Ovary (tissue), 7 donors: ENCODE measurements at regions not wholly inside any gene's neighbourhood (a gene's known extent, or its start where the extent isn't known, plus 50 kb on each side); places are given as distances from the start of the nearest gene placed in this dataset.
A peak's percentile ranks its signal among the peaks of the same experiment; 100 is the strongest.

Experiments
- DNase-seq, 5 donors: peaks; one replicate each; pipeline ENCODE4 v3.0.0-alpha.2; 2019 to 2020
- H3K27ac ChIP-seq, 2 donors: fragments of 200-600 bp; one replicate each; pipeline versions ENCODE4 v1.5.1 to v1.8.0; 2019 to 2022
- H3K27me3 ChIP-seq: fragments of 200-600 bp; one replicate; pipeline ENCODE4 v1.8.0; 2022
- H3K36me3 ChIP-seq: fragments of 200-600 bp; sonication (generic); one replicate; pipeline ENCODE4 v1.5.1; 2019
- H3K4me1 ChIP-seq: one replicate; pipeline ENCODE4 v1.8.1; 2013; ENCODE audit warnings: mild to moderate bottlenecking, moderate library complexity; ENCODE audit not compliant: insufficient read depth
- H3K4me3 ChIP-seq: fragments of 200-600 bp; sonication (generic); one replicate; pipeline ENCODE4 v1.5.1; 2017
- H3K9me3 ChIP-seq, 2 donors: fragments of 200-600 bp in 1 of 2; sonication (generic) in 1 of 2; one replicate each; pipeline versions ENCODE4 v1.5.1 to v1.8.1; 2013 to 2019; ENCODE audit warnings: mild to moderate bottlenecking in 1 of 2, moderate library complexity in 1 of 2
- EP300 ChIP-seq: sonication (generic); formaldehyde crosslinking; IDR thresholded peaks from one replicate; pipeline ENCODE4 v1.6.1; 2017; ENCODE audit warnings: antibody characterized with exemption
- POLR2A ChIP-seq: fragments of 450-650 bp; IDR thresholded peaks from one replicate; pipeline ENCODE4 v1.6.1; 2017; ENCODE audit warnings: antibody characterized with exemption, mild to moderate bottlenecking, moderate library complexity
- WGBS, 3 donors: extraction: QIAGEN DNeasy Blood & Tissue Kit in 1 of 3; methylation state at CpG; one replicate each; pipeline versions ENCODE4 v1.1.5 to v1.1.7; 2013 to 2017; 5-methylcytosine and 5-hydroxymethylcytosine counted together
- intact Hi-C, 4 donors: fragments of 100-400 bp; cut with DNase I; formaldehyde crosslinking; loops; one replicate each; pipeline versions ENCODE4 v1.11.0 to v1.15.1; 2022 to 2023
- TF ChIP-seq, protein P1 (sequence below), 3 donors: fragments of 450-650 bp in 2 of 3; fragments of 200-600 bp in 1 of 3; IDR thresholded peaks; one replicate each; pipeline versions ENCODE4 v1.5.1 to v1.8.0; 2016 to 2022; ENCODE audit warnings: antibody characterized with exemption in 3 of 3, mild to moderate bottlenecking in 1 of 3
- donor health status: DM: no; HTN: no; CAD: no; lungs with moderate emphysema.
- donor health status: DM: no; HTN: no; CAD: no.
- donor health status: Bipolar disorder and iron deficiency.
- donor health status: DM: no; HTN: no; CAD: no.
- donor health status: DM: yes; HTN: yes; CAD: no.

DNA sequence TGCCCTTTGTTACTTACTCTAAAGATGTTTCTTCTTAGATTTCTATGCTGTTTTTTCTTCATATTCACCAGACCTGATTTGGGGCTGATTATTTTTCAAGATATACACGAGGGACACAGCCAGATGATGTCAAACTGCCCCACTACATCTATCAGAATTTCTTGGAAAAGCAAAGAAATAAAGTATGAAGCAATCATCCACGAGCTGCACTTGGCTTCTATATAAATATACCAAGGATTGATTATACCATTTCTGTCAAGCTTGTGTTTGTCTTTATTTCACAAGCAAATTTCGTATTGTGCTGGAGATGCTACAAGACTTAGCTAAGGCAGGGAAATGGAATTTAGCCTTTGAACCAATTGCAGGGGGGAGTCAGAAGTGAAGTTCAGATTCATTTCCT, 715.1 kb upstream of the NR2F2 start:
- intact Hi-C loops = no loop called here
- no peaks in the 10 kb centered on the region for H3K36me3 ChIP-seq
- H3K4me3 ChIP-seq = no peak overlapping the region
- H3K9me3 ChIP-seq = no peaks in the 10 kb centered on the region
- no peaks in the 10 kb centered on the region for H3K27me3 ChIP-seq
- DNase-seq = no peak
- H3K27ac ChIP-seq = no peak overlapping the region
- no peak for TF ChIP-seq EP300
- TF ChIP-seq, protein P1, sequence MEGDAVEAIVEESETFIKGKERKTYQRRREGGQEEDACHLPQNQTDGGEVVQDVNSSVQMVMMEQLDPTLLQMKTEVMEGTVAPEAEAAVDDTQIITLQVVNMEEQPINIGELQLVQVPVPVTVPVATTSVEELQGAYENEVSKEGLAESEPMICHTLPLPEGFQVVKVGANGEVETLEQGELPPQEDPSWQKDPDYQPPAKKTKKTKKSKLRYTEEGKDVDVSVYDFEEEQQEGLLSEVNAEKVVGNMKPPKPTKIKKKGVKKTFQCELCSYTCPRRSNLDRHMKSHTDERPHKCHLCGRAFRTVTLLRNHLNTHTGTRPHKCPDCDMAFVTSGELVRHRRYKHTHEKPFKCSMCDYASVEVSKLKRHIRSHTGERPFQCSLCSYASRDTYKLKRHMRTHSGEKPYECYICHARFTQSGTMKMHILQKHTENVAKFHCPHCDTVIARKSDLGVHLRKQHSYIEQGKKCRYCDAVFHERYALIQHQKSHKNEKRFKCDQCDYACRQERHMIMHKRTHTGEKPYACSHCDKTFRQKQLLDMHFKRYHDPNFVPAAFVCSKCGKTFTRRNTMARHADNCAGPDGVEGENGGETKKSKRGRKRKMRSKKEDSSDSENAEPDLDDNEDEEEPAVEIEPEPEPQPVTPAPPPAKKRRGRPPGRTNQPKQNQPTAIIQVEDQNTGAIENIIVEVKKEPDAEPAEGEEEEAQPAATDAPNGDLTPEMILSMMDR (IDR thresholded peaks at IDR 0.05) = no peak
- no peak for TF ChIP-seq POLR2A
- H3K4me1 ChIP-seq = peaks cover 2% of the 10 kb centered on the region
- 54 to 60% (median 57%) methylated on average over 3 of the region's 3 CpGs for WGBS, 3 donors

DNA sequence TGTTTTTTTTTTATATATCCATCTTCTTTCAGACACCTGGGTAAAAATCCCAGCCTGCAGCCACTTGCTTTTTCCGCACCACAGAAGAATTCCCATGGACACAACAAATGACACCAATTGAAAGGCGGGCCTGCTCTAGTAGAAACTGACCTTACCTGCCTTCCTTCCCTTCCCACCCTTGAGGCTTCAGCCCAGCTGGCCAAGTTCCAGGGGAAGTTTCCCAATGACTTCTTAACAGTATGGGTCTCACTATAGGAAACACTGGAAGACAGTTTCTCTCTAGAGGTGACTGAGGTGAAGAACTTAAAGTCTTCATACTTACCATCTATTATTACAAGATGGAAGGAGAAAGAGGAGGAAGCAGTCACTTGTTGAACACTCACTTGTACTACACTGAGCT, 714.2 kb upstream of the NR2F2 start:
- Histone ChIP-seq H3K27ac (no peak overlapping the region), H3K36me3 (no peaks in the 10 kb centered on the region), H3K4me3 (no peak overlapping the region), H3K9me3 (no peaks in the 10 kb centered on the region), H3K4me1 (peaks cover 2% of the 10 kb centered on the region), H3K27me3 (no peaks in the 10 kb centered on the region)
- DNase-seq = no peak
- TF ChIP-seq EP300 (no peak), POLR2A (no peak)
- TF ChIP-seq, protein P1 (IDR thresholded peaks at IDR 0.05) = no peak
- intact Hi-C loops = no loop called here
- WGBS, 3 donors = 96 to 100% (median 97%) methylated on average over 2 of the region's 2 CpGs

DNA sequence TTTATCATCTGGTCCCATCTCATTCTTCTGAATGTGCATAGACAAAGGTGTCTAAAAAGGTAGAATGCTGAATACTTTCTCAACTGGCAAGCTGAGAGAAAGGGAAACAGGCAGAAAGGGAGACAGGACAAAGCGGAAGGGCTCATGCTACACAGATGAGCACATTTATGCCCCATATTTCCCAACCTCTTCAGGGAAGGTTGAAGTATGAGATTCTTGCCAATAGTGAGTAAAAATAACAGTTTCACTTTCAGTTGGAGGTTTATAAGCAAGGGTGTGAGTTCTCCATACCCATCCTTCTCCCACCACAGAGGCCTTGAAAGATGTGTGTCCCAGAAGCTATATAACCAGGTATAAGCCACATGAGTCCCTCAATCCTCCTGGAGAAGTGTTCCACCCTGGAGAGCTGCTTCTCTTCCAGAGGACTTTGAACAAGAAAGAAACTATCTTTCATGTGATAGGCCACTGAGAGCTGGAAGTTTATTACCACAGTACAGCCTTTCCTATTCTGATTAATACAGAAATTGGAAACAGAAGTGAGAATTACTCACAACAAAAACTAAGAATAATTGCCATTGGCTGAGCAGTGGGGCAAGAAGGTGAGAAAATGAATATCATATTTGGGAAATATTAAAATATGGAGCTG, 709.4 kb upstream of the NR2F2 start:
- no peak for TF ChIP-seq EP300
- TF ChIP-seq, protein P1 (IDR thresholded peaks at IDR 0.05) = no peak
- TF ChIP-seq POLR2A = no peak
- Histone ChIP-seq H3K9me3 (no peaks in the 10 kb centered on the region), H3K27me3 (no peaks in the 10 kb centered on the region), H3K36me3 (no peaks in the 10 kb centered on the region), H3K4me3 (no peak overlapping the region), H3K27ac (no peak overlapping the region), H3K4me1 (no peaks in the 10 kb centered on the region)
- intact Hi-C loops = no loop called here
- WGBS, 3 donors = 92 to 94% (median 94%) methylated on average over 1 of the region's 1 CpG
- DNase-seq = peak in 1 of 5 donors; percentile 32

DNA sequence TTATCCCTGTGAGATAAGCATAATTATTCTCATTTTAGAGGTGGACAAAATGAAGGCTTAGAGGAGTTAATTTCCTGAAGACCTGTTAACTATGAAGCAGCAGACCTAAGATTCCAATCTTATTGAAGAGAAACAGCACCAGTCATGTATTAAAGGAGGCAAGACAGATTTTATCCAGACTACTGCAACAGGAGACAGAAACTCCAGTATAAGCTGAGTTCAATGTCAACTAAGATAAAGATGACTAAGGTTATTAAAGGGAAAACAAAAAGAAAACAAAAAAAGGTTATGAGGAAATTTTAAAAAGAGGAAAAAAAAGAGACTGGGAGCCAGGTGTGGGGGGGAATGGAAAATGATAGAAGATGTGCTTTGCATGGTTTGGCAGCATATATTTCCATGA, 707.7 kb upstream of the NR2F2 start:
- H3K4me3 ChIP-seq = no peak overlapping the region
- H3K9me3 ChIP-seq = no peaks in the 10 kb centered on the region
- intact Hi-C loops = no loop called here
- H3K27me3 ChIP-seq = no peaks in the 10 kb centered on the region
- no peak for DNase-seq
- H3K4me1 ChIP-seq = no peaks in the 10 kb centered on the region
- H3K36me3 ChIP-seq = no peaks in the 10 kb centered on the region
- TF ChIP-seq POLR2A (no peak), EP300 (no peak)
- TF ChIP-seq, protein P1 (IDR thresholded peaks at IDR 0.05) = no peak
- H3K27ac ChIP-seq = no peak overlapping the region
